K562 (cell line): ENCODE measurements at regions not wholly inside any gene's neighbourhood (a gene's known extent, or its start where the extent isn't known, plus 50 kb on each side); places are given as distances from the start of the nearest gene placed in this dataset.

Experiments
- ATAC-seq: fragments of 200-7000 bp; cut with Tn5 transposase; 3 replicates; pipeline ENCODE4 v1.9.1; 2020; ENCODE audit warnings: moderate library complexity
- BruUV-seq: library from RNA; stranded (reverse); fragments of 400-500 nt; replicated peaks from 2 replicates; lab custom pipeline; 2021; lab: Mats Ljungman, UMichigan
- CTCF ChIA-PET: fragments of 300-600 bp; formaldehyde crosslinking; extraction: SDS; loops from one replicate; lab custom pipeline; 2021; ENCODE audit warnings: low intra/inter-chr PET ratio; lab: Yijun Ruan, JAX
- POLR2A ChIA-PET: fragments of 300-600, 350-650 bp; sonication (Branson Sonifier 250); formaldehyde crosslinking; extraction: SDS; loops from one replicate; lab custom pipeline; 2021; ENCODE audit warnings: antibody characterized with exemption, inconsistent platforms; lab: Yijun Ruan, JAX
- DNase-seq, 4 experiments: peaks; one replicate each; pipeline versions ENCODE4 v3.0.0 to v3.0.0-alpha.2; 2011 to 2018; ENCODE audit warnings: low spot score in 3 of 4, mixed read lengths in 3 of 4; ENCODE audit errors: extremely low read depth in 1 of 4
- FAIRE-seq: peaks from 2 replicates; lab custom pipeline; 2011; peaks lifted over from hg19 to GRCh38; lab: Jason Lieb, UNC
- H2AFZ ChIP-seq: 2 replicates; pipeline ENCODE4 v1.6.0; 2011; ENCODE audit warnings: low read depth, low read length, control low read depth, inconsistent platforms
- H3K27ac ChIP-seq: fragments of 200-600 bp; 3 replicates; pipeline ENCODE4 v1.8.0; 2011; ENCODE audit warnings: low read depth, mild to moderate bottlenecking, control low read depth, inconsistent platforms, low read length, moderate library complexity, mixed read lengths; ENCODE audit errors: extremely low read depth
- H3K27me3 ChIP-seq, 2 experiments: fragments of 300-600 bp in 1 of 2; 2 replicates in 1 of 2; 3 replicates in 1 of 2; pipeline versions ENCODE4 v1.6.0 to v1.8.0; 2011; ENCODE audit warnings: inconsistent platforms in 2 of 2, low read length in 2 of 2, mild to moderate bottlenecking in 1 of 2, mixed read lengths in 1 of 2, moderate library complexity in 1 of 2; ENCODE audit not compliant: control insufficient read depth in 2 of 2, insufficient read depth in 2 of 2
- H3K36me3 ChIP-seq: fragments of 300-600 bp; 3 replicates; pipeline ENCODE4 v1.8.0; 2011; ENCODE audit warnings: mild to moderate bottlenecking, low read length, inconsistent platforms; ENCODE audit not compliant: control insufficient read depth, insufficient read depth
- H3K4me1 ChIP-seq, 2 experiments: fragments of 200-600 bp in 1 of 2; replicated peaks in 1 of 2; 2 replicates in 1 of 2; 3 replicates in 1 of 2; pipeline versions ENCODE4 v1.5.1 to v1.8.0; 2011; ENCODE audit warnings: inconsistent platforms in 2 of 2, low read length in 2 of 2, mild to moderate bottlenecking in 1 of 2, mixed read lengths in 1 of 2, moderate library complexity in 1 of 2; ENCODE audit not compliant: control insufficient read depth in 2 of 2, insufficient read depth in 2 of 2
- H3K4me2 ChIP-seq: 2 replicates; pipeline ENCODE4 v1.6.1; 2011; ENCODE audit warnings: low read length, control low read depth, inconsistent platforms, mixed read lengths; ENCODE audit not compliant: insufficient read depth
- H3K4me3 ChIP-seq: fragments of 200-600 bp; sonication (generic), shearing (Covaris generic); 2 replicates; pipeline ENCODE4 v1.5.1; 2016; ENCODE audit warnings: control low read depth, inconsistent platforms
- H3K79me2 ChIP-seq: fragments of 200-600 bp; 3 replicates; pipeline ENCODE4 v1.8.0; 2011; ENCODE audit warnings: low read length, inconsistent platforms; ENCODE audit not compliant: control insufficient read depth, insufficient read depth
- H3K9ac ChIP-seq, 2 experiments: 2 replicates each; pipeline versions ENCODE4 v1.6.0 to v1.6.1; 2011; ENCODE audit warnings: low read depth in 2 of 2, low read length in 2 of 2, control low read depth in 1 of 2, inconsistent platforms in 1 of 2, mild to moderate bottlenecking in 1 of 2, mixed read lengths in 1 of 2; ENCODE audit not compliant: insufficient read depth in 1 of 2
- H3K9me1 ChIP-seq: one replicate; pipeline ENCODE4 v1.6.0; 2011; ENCODE audit warnings: inconsistent platforms, mild to moderate bottlenecking, low read length, moderate library complexity; ENCODE audit not compliant: control insufficient read depth, insufficient read depth
- H3K9me3 ChIP-seq: replicated peaks from 2 replicates; pipeline ENCODE4 v1.5.1; 2011; ENCODE audit warnings: low read depth, low read length, inconsistent platforms; ENCODE audit not compliant: control insufficient read depth, insufficient read depth
- H4K20me1 ChIP-seq: replicated peaks from 2 replicates; pipeline ENCODE4 v1.6.1; 2011; ENCODE audit warnings: low read length, inconsistent platforms, mixed read lengths; ENCODE audit not compliant: control insufficient read depth, insufficient read depth
- ARID1B ChIP-seq: fragments of 450-650 bp; IDR thresholded peaks from 2 replicates; pipeline ENCODE4 v1.6.1; 2016; ENCODE audit warnings: antibody characterized with exemption, mild to moderate bottlenecking, inconsistent platforms
- CBFA2T2 ChIP-seq: fragments of 450-650 bp; conservative IDR thresholded peaks from 2 replicates; pipeline ENCODE4 v1.6.1; 2017; ENCODE audit warnings: mild to moderate bottlenecking
- CHAMP1 ChIP-seq: fragments of 450-650 bp; IDR thresholded peaks from 2 replicates; pipeline ENCODE4 v1.6.1; 2016; ENCODE audit warnings: mild to moderate bottlenecking
- CHD2 ChIP-seq: IDR thresholded peaks from 2 replicates; pipeline ENCODE4 v1.6.1; 2011; ENCODE audit warnings: low read depth, low read length
- ELF2 ChIP-seq: fragments of 250-450 bp; sonication (Bioruptor Pico); IDR thresholded peaks from 2 replicates; pipeline ENCODE4 v1.5.0; 2021; ENCODE audit warnings: mild to moderate bottlenecking
- EP300 ChIP-seq: IDR thresholded peaks from 2 replicates; pipeline ENCODE4 v1.6.1; 2012; ENCODE audit warnings: low read length, improper control_type of control experiment
- KHSRP ChIP-seq: fragments of 450-650 bp; IDR thresholded peaks from 2 replicates; pipeline ENCODE4 v1.6.1; 2017
- LEF1 ChIP-seq: fragments of 450-650 bp; IDR thresholded peaks from 2 replicates; pipeline ENCODE4 v1.6.1; 2016; ENCODE audit warnings: mild to moderate bottlenecking
- NCOA1 ChIP-seq: fragments of 450-650 bp; IDR thresholded peaks from 2 replicates; pipeline ENCODE4 v1.6.1; 2016; ENCODE audit warnings: low read depth
- SETDB1 ChIP-seq: IDR thresholded peaks from one replicate; pipeline ENCODE4 v1.6.1; 2012; ENCODE audit warnings: low read length, control low read depth, inconsistent platforms
- SMARCA4 ChIP-seq: fragments of 450-650 bp; IDR thresholded peaks from 2 replicates; pipeline ENCODE4 v1.6.1; 2016
- TAL1 ChIP-seq: fragments of 450-650 bp; IDR thresholded peaks from 2 replicates; pipeline ENCODE4 v1.6.1; 2016; ENCODE audit warnings: mild to moderate bottlenecking
- TBL1XR1 ChIP-seq, 2 experiments: IDR thresholded peaks; 2 replicates each; pipeline ENCODE4 v1.6.1; 2012; ENCODE audit warnings: improper control_type of control experiment in 2 of 2, low read length in 2 of 2, mild to moderate bottlenecking in 1 of 2
- TCF3 ChIP-seq: sonication (generic); formaldehyde crosslinking; IDR thresholded peaks from 2 replicates; pipeline ENCODE4 v1.4.0; 2020; ENCODE audit warnings: mild to moderate bottlenecking, missing genetic modification reagents
- TEAD4 ChIP-seq, 2 experiments: sonication (generic) in 1 of 2; formaldehyde crosslinking in 1 of 2; IDR thresholded peaks; 2 replicates each; pipeline versions ENCODE4 v1.6.1 to v1.8.0; 2012 to 2022; ENCODE audit warnings: borderline replicate concordance in 1 of 2, inconsistent platforms in 1 of 2, low read length in 1 of 2, mild to moderate bottlenecking in 1 of 2, missing genetic modification reagents in 1 of 2
- TRIM24 ChIP-seq, 2 experiments: fragments of 450-650 bp; IDR thresholded peaks; 2 replicates each; pipeline ENCODE4 v1.6.1; 2016
- ZNF444 ChIP-seq: fragments of 250-450 bp; sonication (Bioruptor Pico); IDR thresholded peaks from 2 replicates; pipeline ENCODE4 v1.4.0; 2020; ENCODE audit warnings: mild to moderate bottlenecking, moderate library complexity
- WGBS: fragments of 100-300 bp; shearing (Covaris generic); methylation state at CpG from one replicate; pipeline ENCODE4 v1.1.6; 2016; ENCODE audit warnings: low coverage, mixed read lengths; ENCODE audit not compliant: insufficient coverage; ENCODE audit errors: missing lambda C conversion rate; 5-methylcytosine and 5-hydroxymethylcytosine counted together
- in situ Hi-C: fragments of 300-500 bp; cut with MboI; formaldehyde crosslinking; loops from 4 replicates; pipeline ENCODE4 v1.15.0; 2018; ENCODE audit warnings: inconsistent platforms, mixed read lengths
- intact Hi-C: fragments of 100-400 bp; cut with micrococcal nuclease; formaldehyde crosslinking; loops from 2 replicates; pipeline ENCODE4 v1.14.2; 2022
- TF ChIP-seq, protein P1 (sequence below): fragments of 450-650 bp; IDR thresholded peaks from 2 replicates; pipeline ENCODE4 v1.6.1; 2017; ENCODE audit warnings: antibody characterized with exemption, mild to moderate bottlenecking
- TF ChIP-seq, protein P2 (sequence below): fragments of 450-650 bp; IDR thresholded peaks from 2 replicates; pipeline ENCODE4 v1.6.1; 2016

DNA sequence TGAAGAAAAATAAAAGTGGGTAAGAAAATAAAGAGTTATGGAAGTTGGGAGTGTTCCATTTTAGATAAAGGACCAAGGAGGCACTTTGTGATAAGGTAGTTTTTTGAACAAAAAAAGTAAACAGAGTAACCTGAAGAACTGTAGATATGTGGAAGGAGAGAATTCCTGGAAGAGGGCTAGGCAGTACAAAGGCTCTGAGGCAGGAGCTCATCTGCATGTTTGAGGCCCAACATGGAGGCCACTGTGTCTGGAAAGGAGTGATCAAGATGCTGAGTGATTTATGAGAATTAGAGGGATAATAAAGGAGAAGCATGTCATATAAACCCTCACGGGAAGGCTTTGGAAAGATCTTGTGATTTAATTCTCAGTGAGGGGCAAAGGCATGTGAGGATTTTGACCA, 126.5 kb downstream of the DTWD1 start:
- peak overlapping the region; percentile 43; the same call in 1 of the 2 replicates for H3K4me2 ChIP-seq
- no peaks in the 10 kb centered on the region for H3K79me2 ChIP-seq
- FAIRE-seq (peak; percentile 81), ATAC-seq (peak; percentile 90), DNase-seq (peak in 3 of 4 experiments; percentile 12 to 68 (median 34))
- in situ Hi-C loops (no loop called here), intact Hi-C loops (no loop called here)
- ChIA-PET POLR2A (no interaction called here), CTCF (no interaction called here)
- 0% methylated on average over 1 of the region's 1 CpG for WGBS
- BruUV-seq: no TSS peak
- H3K4me3 ChIP-seq: no peak overlapping the region
- peaks cover 0 to 9% of the 10 kb centered on the region in 2 experiments; a peak in 3 of 5 replicates for H3K4me1 ChIP-seq
- H3K9me3 ChIP-seq: no peaks in the 10 kb centered on the region
- no peaks in the 10 kb centered on the region for H3K36me3 ChIP-seq
- no peak overlapping the region; the same call in 2 of the 3 replicates for H3K27ac ChIP-seq
- H3K9me1 ChIP-seq: no peaks in the 10 kb centered on the region
- H2AFZ ChIP-seq: peak overlapping the region; percentile 63
- H3K27me3 ChIP-seq: no peaks in the 10 kb centered on the region
- no peaks in the 10 kb centered on the region for H4K20me1 ChIP-seq
- no peak overlapping the region for H3K9ac ChIP-seq
- TF ChIP-seq CBFA2T2 (peak; percentile 87), CHAMP1 (peak; percentile 51; the same call in 1 of the 2 replicates), TRIM24 (IDR thresholded peaks at IDR 0.05) (peak; percentile 39 to 77; a peak in 3 of 4 replicates), SETDB1 (no peak), NCOA1 (peak; percentile 41; the same call in 1 of the 2 replicates), TBL1XR1 (IDR thresholded peaks at IDR 0.05; ENCODE audit: low read length in 2 of 2) (peak in 1 of 2 experiments; percentile 58; a peak in 2 of 4 replicates), LEF1 (peak; percentile 65), EP300 (peak; percentile 90), SMARCA4 (peak; percentile 94), TCF3 (CRISPR knock-in tag) (peak; percentile 91), TAL1 (peak; percentile 95), TEAD4 (IDR thresholded peaks at IDR 0.05; ENCODE audit: low read length) (peak; percentile 78), TEAD4 (CRISPR knock-in tag; IDR thresholded peaks at IDR 0.05; ENCODE audit: borderline replicate concordance) (no peak), CHD2 (no peak), ARID1B (peak; percentile 98), KHSRP (0 out of 2 replicates have a peak, but pooled peaks have one; percentile 22), ELF2 (CRISPR knock-in tag) (no peak), ZNF444 (no peak)
- TF ChIP-seq, protein P1, sequence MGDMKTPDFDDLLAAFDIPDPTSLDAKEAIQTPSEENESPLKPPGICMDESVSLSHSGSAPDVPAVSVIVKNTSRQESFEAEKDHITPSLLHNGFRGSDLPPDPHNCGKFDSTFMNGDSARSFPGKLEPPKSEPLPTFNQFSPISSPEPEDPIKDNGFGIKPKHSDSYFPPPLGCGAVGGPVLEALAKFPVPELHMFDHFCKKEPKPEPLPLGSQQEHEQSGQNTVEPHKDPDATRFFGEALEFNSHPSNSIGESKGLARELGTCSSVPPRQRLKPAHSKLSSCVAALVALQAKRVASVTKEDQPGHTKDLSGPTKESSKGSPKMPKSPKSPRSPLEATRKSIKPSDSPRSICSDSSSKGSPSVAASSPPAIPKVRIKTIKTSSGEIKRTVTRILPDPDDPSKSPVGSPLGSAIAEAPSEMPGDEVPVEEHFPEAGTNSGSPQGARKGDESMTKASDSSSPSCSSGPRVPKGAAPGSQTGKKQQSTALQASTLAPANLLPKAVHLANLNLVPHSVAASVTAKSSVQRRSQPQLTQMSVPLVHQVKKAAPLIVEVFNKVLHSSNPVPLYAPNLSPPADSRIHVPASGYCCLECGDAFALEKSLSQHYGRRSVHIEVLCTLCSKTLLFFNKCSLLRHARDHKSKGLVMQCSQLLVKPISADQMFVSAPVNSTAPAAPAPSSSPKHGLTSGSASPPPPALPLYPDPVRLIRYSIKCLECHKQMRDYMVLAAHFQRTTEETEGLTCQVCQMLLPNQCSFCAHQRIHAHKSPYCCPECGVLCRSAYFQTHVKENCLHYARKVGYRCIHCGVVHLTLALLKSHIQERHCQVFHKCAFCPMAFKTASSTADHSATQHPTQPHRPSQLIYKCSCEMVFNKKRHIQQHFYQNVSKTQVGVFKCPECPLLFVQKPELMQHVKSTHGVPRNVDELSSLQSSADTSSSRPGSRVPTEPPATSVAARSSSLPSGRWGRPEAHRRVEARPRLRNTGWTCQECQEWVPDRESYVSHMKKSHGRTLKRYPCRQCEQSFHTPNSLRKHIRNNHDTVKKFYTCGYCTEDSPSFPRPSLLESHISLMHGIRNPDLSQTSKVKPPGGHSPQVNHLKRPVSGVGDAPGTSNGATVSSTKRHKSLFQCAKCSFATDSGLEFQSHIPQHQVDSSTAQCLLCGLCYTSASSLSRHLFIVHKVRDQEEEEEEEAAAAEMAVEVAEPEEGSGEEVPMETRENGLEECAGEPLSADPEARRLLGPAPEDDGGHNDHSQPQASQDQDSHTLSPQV: 0 out of 2 replicates have a peak, but pooled peaks have one; percentile 56
- TF ChIP-seq, protein P2, sequence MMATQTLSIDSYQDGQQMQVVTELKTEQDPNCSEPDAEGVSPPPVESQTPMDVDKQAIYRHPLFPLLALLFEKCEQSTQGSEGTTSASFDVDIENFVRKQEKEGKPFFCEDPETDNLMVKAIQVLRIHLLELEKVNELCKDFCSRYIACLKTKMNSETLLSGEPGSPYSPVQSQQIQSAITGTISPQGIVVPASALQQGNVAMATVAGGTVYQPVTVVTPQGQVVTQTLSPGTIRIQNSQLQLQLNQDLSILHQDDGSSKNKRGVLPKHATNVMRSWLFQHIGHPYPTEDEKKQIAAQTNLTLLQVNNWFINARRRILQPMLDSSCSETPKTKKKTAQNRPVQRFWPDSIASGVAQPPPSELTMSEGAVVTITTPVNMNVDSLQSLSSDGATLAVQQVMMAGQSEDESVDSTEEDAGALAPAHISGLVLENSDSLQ: peak; percentile 79
